ENCODE measurements at regions not wholly inside any gene's neighbourhood (a gene's known extent, or its start where the extent isn't known, plus 50 kb on each side); places are given as distances from the start of the nearest gene placed in this dataset.

- no peak overlapping the region for H3K4me3 ChIP-seq
- H3K27ac ChIP-seq, result no peak overlapping the region
- TF ChIP-seq POLR2AphosphoS5 (IDR thresholded peaks at IDR 0.05), result no peak
- TF ChIP-seq, protein P1, sequence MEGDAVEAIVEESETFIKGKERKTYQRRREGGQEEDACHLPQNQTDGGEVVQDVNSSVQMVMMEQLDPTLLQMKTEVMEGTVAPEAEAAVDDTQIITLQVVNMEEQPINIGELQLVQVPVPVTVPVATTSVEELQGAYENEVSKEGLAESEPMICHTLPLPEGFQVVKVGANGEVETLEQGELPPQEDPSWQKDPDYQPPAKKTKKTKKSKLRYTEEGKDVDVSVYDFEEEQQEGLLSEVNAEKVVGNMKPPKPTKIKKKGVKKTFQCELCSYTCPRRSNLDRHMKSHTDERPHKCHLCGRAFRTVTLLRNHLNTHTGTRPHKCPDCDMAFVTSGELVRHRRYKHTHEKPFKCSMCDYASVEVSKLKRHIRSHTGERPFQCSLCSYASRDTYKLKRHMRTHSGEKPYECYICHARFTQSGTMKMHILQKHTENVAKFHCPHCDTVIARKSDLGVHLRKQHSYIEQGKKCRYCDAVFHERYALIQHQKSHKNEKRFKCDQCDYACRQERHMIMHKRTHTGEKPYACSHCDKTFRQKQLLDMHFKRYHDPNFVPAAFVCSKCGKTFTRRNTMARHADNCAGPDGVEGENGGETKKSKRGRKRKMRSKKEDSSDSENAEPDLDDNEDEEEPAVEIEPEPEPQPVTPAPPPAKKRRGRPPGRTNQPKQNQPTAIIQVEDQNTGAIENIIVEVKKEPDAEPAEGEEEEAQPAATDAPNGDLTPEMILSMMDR (IDR thresholded peaks at IDR 0.05 in 8 of 11, conservative IDR thresholded peaks at IDR 0.05 in 3 of 11), result no peak
- no peak for TF ChIP-seq POLR2A (IDR thresholded peaks at IDR 0.05)
- H3K9me3 ChIP-seq, result peaks cover 0 to 7% (median 0%) of the 10 kb centered on the region in 8 donors
- no peaks in the 10 kb centered on the region for H3K27me3 ChIP-seq (replicated peaks in 1 of 7)
- intact Hi-C loops (cut with DNase I; ENCODE audit: low total_unique reads), result no loop called here
- H3K36me3 ChIP-seq, result no peaks in the 10 kb centered on the region
- no peak for DNase-seq
- H3K4me1 ChIP-seq, result no peaks in the 10 kb centered on the region
Measured at GRCh38 chr12:90827567-90827966, 127.4 kb downstream of the CCER1 start.

DNA sequence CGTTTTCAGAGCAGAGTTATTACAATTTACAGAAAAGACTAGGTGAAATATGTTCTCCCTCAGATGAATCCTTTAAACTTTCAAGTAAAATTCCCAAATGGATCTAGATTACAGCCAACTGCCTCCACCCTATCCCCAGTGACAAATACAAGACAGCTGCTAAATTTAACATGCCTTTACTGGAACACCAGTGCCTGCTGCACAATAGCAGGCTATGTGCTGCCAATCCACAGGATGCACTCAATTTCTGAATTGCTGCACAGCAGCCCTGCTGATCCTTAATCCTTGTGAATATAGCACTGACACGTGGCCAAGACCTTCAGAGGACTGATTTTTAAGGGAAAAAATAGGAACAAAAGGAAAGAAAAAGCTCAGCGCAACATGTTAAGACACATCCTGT, 128.9 kb downstream of the CCER1 start:
- no peak overlapping the region for H3K4me3 ChIP-seq
- intact Hi-C loops (cut with DNase I; ENCODE audit: low total_unique reads), result no loop called here
- no peaks in the 10 kb centered on the region for H3K36me3 ChIP-seq
- H3K27ac ChIP-seq, result no peak overlapping the region
- peaks cover 0 to 7% (median 0%) of the 10 kb centered on the region in 8 donors for H3K9me3 ChIP-seq
- TF ChIP-seq POLR2AphosphoS5 (IDR thresholded peaks at IDR 0.05) (no peak), POLR2A (IDR thresholded peaks at IDR 0.05) (no peak)
- TF ChIP-seq, protein P1 (IDR thresholded peaks at IDR 0.05 in 8 of 11, conservative IDR thresholded peaks at IDR 0.05 in 3 of 11), result no peak
- WGBS, 5 donors, result 72 to 85% (median 76%) methylated on average over 3 of the region's 3 CpGs
- no peak for DNase-seq
- no peaks in the 10 kb centered on the region for H3K27me3 ChIP-seq (replicated peaks in 1 of 7)
- H3K4me1 ChIP-seq, result no peaks in the 10 kb centered on the region

- intact Hi-C loops (cut with DNase I; ENCODE audit: low total_unique reads), result no loop called here
- TF ChIP-seq POLR2AphosphoS5 (IDR thresholded peaks at IDR 0.05), result no peak
- TF ChIP-seq POLR2A (IDR thresholded peaks at IDR 0.05), result no peak
- TF ChIP-seq, protein P1 (IDR thresholded peaks at IDR 0.05 in 8 of 11, conservative IDR thresholded peaks at IDR 0.05 in 3 of 11), result no peak
- Histone ChIP-seq H3K4me1 (no peaks in the 10 kb centered on the region), H3K36me3 (no peaks in the 10 kb centered on the region), H3K27me3 (replicated peaks in 1 of 7) (no peaks in the 10 kb centered on the region), H3K4me3 (no peak overlapping the region), H3K27ac (no peak overlapping the region), H3K9me3 (peaks cover 0 to 7% (median 0%) of the 10 kb centered on the region in 8 donors)
- WGBS, 5 donors, result 94 to 96% (median 94%) methylated on average over 18 to 32 of the region's 32 CpGs
- DNase-seq, result peak; percentile 59
Measured at GRCh38 chr12:90823859-90824258, 131.1 kb downstream of the CCER1 start.

- Histone ChIP-seq H3K9me3 (peaks cover 0 to 7% (median 0%) of the 10 kb centered on the region in 8 donors), H3K36me3 (no peaks in the 10 kb centered on the region), H3K27me3 (replicated peaks in 1 of 7) (no peaks in the 10 kb centered on the region), H3K27ac (no peak overlapping the region), H3K4me1 (no peaks in the 10 kb centered on the region), H3K4me3 (no peak overlapping the region)
- TF ChIP-seq, protein P1 (IDR thresholded peaks at IDR 0.05 in 8 of 11, conservative IDR thresholded peaks at IDR 0.05 in 3 of 11), result no peak
- no peak for TF ChIP-seq POLR2AphosphoS5 (IDR thresholded peaks at IDR 0.05)
- no peak for TF ChIP-seq POLR2A (IDR thresholded peaks at IDR 0.05)
- intact Hi-C loops (cut with DNase I; ENCODE audit: low total_unique reads), result no loop called here
- no peak for DNase-seq
Measured at GRCh38 chr12:90819709-90820108, 135.3 kb downstream of the CCER1 start.

All from spleen (tissue), 11 donors.